ENCODE measurements at regions not wholly inside any gene's neighbourhood (a gene's known extent, or its start where the extent isn't known, plus 50 kb on each side); places are given as distances from the start of the nearest gene placed in this dataset.
"Not testable (repeated sequence)": the region's sequence is repeated elsewhere in the genome, so short reads cannot be mapped to it uniquely, and the experiment has no call there.

- TF ChIP-seq CTCF (IDR thresholded peaks at IDR 0.05; ENCODE audit: insufficient read depth, low read depth, low read length), result no peak
- H3K4me3 ChIP-seq (ENCODE audit: low read depth, low read length), result no peak overlapping the region
- DNase-seq (ENCODE audit: low read depth), result no peak
These were observed 217.3 kb downstream of the SYT10 start for GRCh38 chr12:33222357-33222756.

GRCh38 chr12:33205981-33206380 lies 233.6 kb downstream of the SYT10 start:
- TF ChIP-seq CTCF (IDR thresholded peaks at IDR 0.05; ENCODE audit: insufficient read depth, low read depth, low read length), result no peak
- H3K4me3 ChIP-seq (ENCODE audit: low read depth, low read length), result no peak overlapping the region
- no peak for DNase-seq (ENCODE audit: low read depth)

GRCh38 chr12:33194389-33194788 lies 245.2 kb downstream of the SYT10 start:
- H3K4me3 ChIP-seq (ENCODE audit: low read depth, low read length); DNase-seq (ENCODE audit: low read depth): not testable (repeated sequence)

GRCh38 chr12:33192226-33192625 lies 247.4 kb downstream of the SYT10 start:
- H3K4me3 ChIP-seq (ENCODE audit: low read depth, low read length), result no peak overlapping the region
- no peak for TF ChIP-seq CTCF (IDR thresholded peaks at IDR 0.05; ENCODE audit: insufficient read depth, low read depth, low read length)
- DNase-seq (ENCODE audit: low read depth), result no peak

GRCh38 chr12:33187409-33187808 lies 252.2 kb downstream of the SYT10 start:
- H3K4me3 ChIP-seq (ENCODE audit: low read depth, low read length), result no peak overlapping the region
- no peak for DNase-seq (ENCODE audit: low read depth)
- TF ChIP-seq CTCF (IDR thresholded peaks at IDR 0.05; ENCODE audit: insufficient read depth, low read depth, low read length), result no peak

GRCh38 chr12:33184161-33184560 lies 255.5 kb downstream of the SYT10 start:
- no peak for DNase-seq (ENCODE audit: low read depth)
- H3K4me3 ChIP-seq (ENCODE audit: low read depth, low read length), result no peak overlapping the region
- no peak for TF ChIP-seq CTCF (IDR thresholded peaks at IDR 0.05; ENCODE audit: insufficient read depth, low read depth, low read length)

- no peak overlapping the region for H3K4me3 ChIP-seq (ENCODE audit: low read depth, low read length)
- no peak for TF ChIP-seq CTCF (IDR thresholded peaks at IDR 0.05; ENCODE audit: insufficient read depth, low read depth, low read length)
- no peak for DNase-seq (ENCODE audit: low read depth)
These were observed 257.1 kb downstream of the SYT10 start for GRCh38 chr12:33182485-33182884.
